ENCODE measurements at regions not wholly inside any gene's neighbourhood (a gene's known extent, or its start where the extent isn't known, plus 50 kb on each side); places are given as distances from the start of the nearest gene placed in this dataset.

DNA sequence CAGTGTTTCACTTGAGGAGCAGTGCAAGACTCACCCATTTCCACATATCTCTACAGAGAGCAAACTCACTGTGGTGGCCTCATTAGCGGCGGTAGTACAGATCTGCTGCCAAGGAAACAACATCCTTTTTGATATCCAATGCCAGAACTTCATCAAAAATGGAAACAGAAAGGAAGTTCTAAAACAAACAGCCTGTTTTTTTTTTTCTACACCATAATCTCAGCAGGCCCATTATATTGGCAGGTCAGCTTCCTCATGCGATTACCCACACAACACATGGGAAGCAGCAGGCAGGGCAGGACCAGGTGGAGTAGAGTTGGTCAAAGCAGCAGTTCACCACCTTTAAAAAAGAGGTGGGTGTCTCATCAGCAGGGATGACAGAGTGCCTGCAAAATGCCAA, 678.9 kb upstream of the CELF4 start:
- TF ChIP-seq CTCF (IDR thresholded peaks at IDR 0.05; ENCODE audit: insufficient read depth, low read depth, low read length) (no peak), EZH2 (IDR thresholded peaks at IDR 0.05; ENCODE audit: insufficient read depth, low read length) (no peak)
